ENCODE measurements at regions not wholly inside any gene's neighbourhood (a gene's known extent, or its start where the extent isn't known, plus 50 kb on each side); places are given as distances from the start of the nearest gene placed in this dataset.
"Not testable (repeated sequence)": the region's sequence is repeated elsewhere in the genome, so short reads cannot be mapped to it uniquely, and the experiment has no call there.

- Histone ChIP-seq H3K9me3 (no peaks in the 10 kb centered on the region), H3K36me3 (no peaks in the 10 kb centered on the region), H3K4me1 (ENCODE audit: control insufficient read depth in 1 of 2, low read depth in 2 of 2) (no peaks in the 10 kb centered on the region), H3K27me3 (replicated peaks; ENCODE audit: insufficient read depth) (no peaks in the 10 kb centered on the region), H3K4me3 (no peak overlapping the region), H3K27ac (no peak overlapping the region)
- ATAC-seq (ENCODE audit: insufficient number of reproducible peaks, low FRiP score, low read depth) (no peak), DNase-seq (ENCODE audit: low spot score) (no peak)
- no peak for TF ChIP-seq CTCF (IDR thresholded peaks at IDR 0.05)
These were observed 67.4 kb upstream of the GBA3 start for GRCh38 chr4:22625311-22625710.

GRCh38 chr4:22627851-22628250 lies 64.9 kb upstream of the GBA3 start:
- not testable (repeated sequence) for DNase-seq (ENCODE audit: low spot score); H3K9me3 ChIP-seq; H3K4me1 ChIP-seq (ENCODE audit: control insufficient read depth in 1 of 2, low read depth in 2 of 2); H3K27me3 ChIP-seq (replicated peaks; ENCODE audit: insufficient read depth); H3K36me3 ChIP-seq; ATAC-seq (ENCODE audit: insufficient number of reproducible peaks, low FRiP score, low read depth); H3K27ac ChIP-seq; H3K4me3 ChIP-seq

GRCh38 chr4:22630161-22630975 lies 62.4 kb upstream of the GBA3 start:
- H3K36me3 ChIP-seq; H3K9me3 ChIP-seq; H3K27me3 ChIP-seq (replicated peaks; ENCODE audit: insufficient read depth); H3K4me3 ChIP-seq; DNase-seq (ENCODE audit: low spot score); H3K4me1 ChIP-seq (ENCODE audit: control insufficient read depth in 1 of 2, low read depth in 2 of 2); H3K27ac ChIP-seq; ATAC-seq (ENCODE audit: insufficient number of reproducible peaks, low FRiP score, low read depth): not testable (repeated sequence)

DNA sequence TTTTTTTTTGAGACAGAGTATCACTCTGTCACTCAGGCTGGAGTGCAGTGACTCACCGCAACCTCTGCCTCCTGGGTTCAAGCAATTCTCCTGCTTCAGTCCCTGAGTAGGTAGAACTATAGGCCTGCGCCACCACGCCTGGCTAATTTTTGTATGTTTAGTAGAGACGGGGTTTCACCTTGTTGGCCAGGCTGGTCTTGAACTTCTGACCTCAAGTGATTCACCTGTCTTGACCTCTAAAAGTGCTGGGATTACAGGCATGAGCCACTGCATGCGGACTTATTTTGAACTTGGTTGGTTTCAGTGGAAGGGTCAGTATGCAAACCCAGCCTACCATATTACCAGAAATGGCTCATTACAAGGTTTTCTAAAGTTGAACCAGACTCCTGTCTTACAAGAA lies 61.6 kb upstream of the GBA3 start:
- H3K27me3 ChIP-seq (replicated peaks; ENCODE audit: insufficient read depth); H3K9me3 ChIP-seq; H3K27ac ChIP-seq; H3K36me3 ChIP-seq; H3K4me3 ChIP-seq; H3K4me1 ChIP-seq (ENCODE audit: control insufficient read depth in 1 of 2, low read depth in 2 of 2); ATAC-seq (ENCODE audit: insufficient number of reproducible peaks, low FRiP score, low read depth); DNase-seq (ENCODE audit: low spot score): not testable (repeated sequence)

- Histone ChIP-seq H3K27me3 (replicated peaks; ENCODE audit: insufficient read depth) (no peaks in the 10 kb centered on the region), H3K36me3 (no peaks in the 10 kb centered on the region), H3K9me3 (no peaks in the 10 kb centered on the region), H3K4me1 (ENCODE audit: control insufficient read depth in 1 of 2, low read depth in 2 of 2) (no peaks in the 10 kb centered on the region), H3K4me3 (peak overlapping the region; percentile 9), H3K27ac (no peak overlapping the region)
- TF ChIP-seq CTCF (IDR thresholded peaks at IDR 0.05), result no peak
- no peak for DNase-seq (ENCODE audit: low spot score)
- ATAC-seq (ENCODE audit: insufficient number of reproducible peaks, low FRiP score, low read depth), result no peak
These were observed 58.1 kb upstream of the GBA3 start for GRCh38 chr4:22634541-22635181.

- not testable (repeated sequence) for H3K9me3 ChIP-seq; ATAC-seq (ENCODE audit: insufficient number of reproducible peaks, low FRiP score, low read depth); H3K4me1 ChIP-seq (ENCODE audit: control insufficient read depth in 1 of 2, low read depth in 2 of 2); H3K36me3 ChIP-seq; H3K4me3 ChIP-seq; H3K27ac ChIP-seq; DNase-seq (ENCODE audit: low spot score); H3K27me3 ChIP-seq (replicated peaks; ENCODE audit: insufficient read depth)
These were observed 57.6 kb upstream of the GBA3 start for GRCh38 chr4:22635182-22635549.

DNA sequence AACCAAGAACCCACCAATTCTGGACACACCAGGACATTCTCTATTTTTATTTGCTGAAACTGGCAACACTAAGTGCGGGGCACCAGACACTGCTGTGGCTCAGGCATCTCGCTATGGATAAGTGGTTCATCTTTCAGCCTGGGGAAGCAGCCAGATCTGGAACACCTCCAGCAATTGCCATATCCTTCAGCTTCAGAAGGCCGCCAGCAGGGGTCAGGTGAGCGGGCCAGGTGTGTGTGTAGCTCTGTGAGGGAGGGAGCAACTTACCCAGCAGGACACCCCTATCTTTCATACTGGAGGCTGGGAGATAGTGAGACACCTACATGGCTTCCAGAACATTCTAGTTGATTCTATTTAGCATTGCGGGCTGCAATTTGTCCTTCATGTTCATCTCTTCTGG lies 57.0 kb upstream of the GBA3 start:
- no peaks in the 10 kb centered on the region for H3K27me3 ChIP-seq (replicated peaks; ENCODE audit: insufficient read depth)
- H3K36me3 ChIP-seq, result no peaks in the 10 kb centered on the region
- H3K4me3 ChIP-seq, result no peak overlapping the region
- no peaks in the 10 kb centered on the region for H3K9me3 ChIP-seq
- H3K4me1 ChIP-seq (ENCODE audit: control insufficient read depth in 1 of 2, low read depth in 2 of 2), result no peaks in the 10 kb centered on the region
- H3K27ac ChIP-seq, result no peak overlapping the region
- no peak for ATAC-seq (ENCODE audit: insufficient number of reproducible peaks, low FRiP score, low read depth)
- no peak for TF ChIP-seq CTCF (IDR thresholded peaks at IDR 0.05)
- no peak for DNase-seq (ENCODE audit: low spot score)
